Left lung (tissue), 4 donors: ENCODE measurements at regions not wholly inside any gene's neighbourhood (a gene's known extent, or its start where the extent isn't known, plus 50 kb on each side); places are given as distances from the start of the nearest gene placed in this dataset.

Experiments
- ATAC-seq: fragments of 200-7000 bp; cut with Tn5 transposase; one replicate; pipeline ENCODE4 v1.9.1; 2020; ENCODE audit warnings: moderate library complexity
- DNase-seq, 4 donors: peaks; one replicate each; pipeline ENCODE4 v3.0.0-alpha.2; 2013 to 2020
- H3K27ac ChIP-seq, 2 donors: fragments of 200-600 bp; sonication (generic) in 1 of 2; one replicate each; pipeline versions ENCODE4 v1.5.0 to v1.8.0; 2020 to 2021
- H3K27me3 ChIP-seq, 2 donors: fragments of 200-600 bp; sonication (generic) in 1 of 2; one replicate each; pipeline versions ENCODE4 v1.5.0 to v1.8.0; 2020 to 2021
- H3K36me3 ChIP-seq, 2 donors: fragments of 200-600 bp; sonication (generic) in 1 of 2; one replicate each; pipeline versions ENCODE4 v1.5.0 to v1.8.0; 2020 to 2021
- H3K4me1 ChIP-seq, 2 donors: fragments of 200-600 bp; one replicate each; pipeline ENCODE4 v1.8.0; 2021
- H3K4me3 ChIP-seq, 2 donors: fragments of 200-600 bp; sonication (generic) in 1 of 2; one replicate each; pipeline versions ENCODE4 v1.5.0 to v1.8.0; 2020 to 2021; ENCODE audit warnings: mild to moderate bottlenecking in 1 of 2
- H3K9me3 ChIP-seq, 2 donors: fragments of 200-600 bp; sonication (generic) in 1 of 2; one replicate each; pipeline versions ENCODE4 v1.5.0 to v1.8.0; 2020 to 2021
- intact Hi-C, 2 donors: fragments of 100-400 bp; cut with DNase I; formaldehyde crosslinking; loops; one replicate each; pipeline versions ENCODE4 v1.11.2 to v1.14.2; 2022
- TF ChIP-seq, protein P1 (sequence below), 2 donors: fragments of 200-600 bp; sonication (generic) in 1 of 2; IDR thresholded peaks; one replicate each; pipeline versions ENCODE4 v1.5.0 to v1.8.0; 2021; ENCODE audit warnings: antibody characterized with exemption in 2 of 2
- donor health status: DM: no; HTN: yes; CAD: no.
- donor health status: DM: no; HTN: no; CAD: no.

DNA sequence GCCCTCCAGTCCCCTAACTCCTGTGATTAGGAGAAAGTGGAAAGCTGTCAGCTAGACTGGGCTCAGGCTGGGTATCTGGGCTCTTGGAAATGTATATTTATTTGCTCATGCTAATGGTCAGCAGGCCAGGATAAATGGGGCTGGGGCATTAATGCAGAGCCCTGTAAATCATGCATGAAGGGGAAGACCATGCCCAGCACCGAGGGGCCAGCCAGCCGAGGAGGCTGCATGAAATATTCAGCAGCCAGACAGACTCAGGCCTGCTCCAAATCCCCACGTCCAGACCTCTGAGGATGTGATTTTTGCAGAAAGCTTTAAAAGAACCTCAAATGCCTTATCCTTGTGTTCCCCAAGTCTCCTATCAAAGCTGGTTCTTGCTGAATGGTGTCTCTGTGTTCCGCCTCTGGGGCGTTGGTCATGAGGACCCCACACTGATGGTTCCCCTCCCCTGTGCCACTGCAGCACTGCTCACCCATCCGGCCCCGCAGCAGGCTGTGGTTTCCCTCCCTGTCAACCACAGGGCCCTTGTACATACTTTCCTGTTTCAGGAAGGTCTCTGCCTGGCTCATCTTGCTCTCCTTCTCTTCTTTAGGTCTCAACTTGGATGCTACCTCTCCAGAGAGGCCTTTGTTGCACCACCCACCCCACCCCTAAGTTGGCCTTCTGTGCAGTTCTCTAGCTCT, 358.4 kb downstream of the CDH26 start:
- H3K9me3 ChIP-seq = no peaks in the 10 kb centered on the region
- no peaks in the 10 kb centered on the region for H3K4me1 ChIP-seq
- DNase-seq (no peak), ATAC-seq (no peak)
- H3K36me3 ChIP-seq = no peaks in the 10 kb centered on the region
- no peaks in the 10 kb centered on the region for H3K27me3 ChIP-seq
- H3K4me3 ChIP-seq = no peak overlapping the region
- TF ChIP-seq, protein P1, sequence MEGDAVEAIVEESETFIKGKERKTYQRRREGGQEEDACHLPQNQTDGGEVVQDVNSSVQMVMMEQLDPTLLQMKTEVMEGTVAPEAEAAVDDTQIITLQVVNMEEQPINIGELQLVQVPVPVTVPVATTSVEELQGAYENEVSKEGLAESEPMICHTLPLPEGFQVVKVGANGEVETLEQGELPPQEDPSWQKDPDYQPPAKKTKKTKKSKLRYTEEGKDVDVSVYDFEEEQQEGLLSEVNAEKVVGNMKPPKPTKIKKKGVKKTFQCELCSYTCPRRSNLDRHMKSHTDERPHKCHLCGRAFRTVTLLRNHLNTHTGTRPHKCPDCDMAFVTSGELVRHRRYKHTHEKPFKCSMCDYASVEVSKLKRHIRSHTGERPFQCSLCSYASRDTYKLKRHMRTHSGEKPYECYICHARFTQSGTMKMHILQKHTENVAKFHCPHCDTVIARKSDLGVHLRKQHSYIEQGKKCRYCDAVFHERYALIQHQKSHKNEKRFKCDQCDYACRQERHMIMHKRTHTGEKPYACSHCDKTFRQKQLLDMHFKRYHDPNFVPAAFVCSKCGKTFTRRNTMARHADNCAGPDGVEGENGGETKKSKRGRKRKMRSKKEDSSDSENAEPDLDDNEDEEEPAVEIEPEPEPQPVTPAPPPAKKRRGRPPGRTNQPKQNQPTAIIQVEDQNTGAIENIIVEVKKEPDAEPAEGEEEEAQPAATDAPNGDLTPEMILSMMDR (IDR thresholded peaks at IDR 0.05) = no peak
- no peak overlapping the region for H3K27ac ChIP-seq
- intact Hi-C loops = no loop called here

DNA sequence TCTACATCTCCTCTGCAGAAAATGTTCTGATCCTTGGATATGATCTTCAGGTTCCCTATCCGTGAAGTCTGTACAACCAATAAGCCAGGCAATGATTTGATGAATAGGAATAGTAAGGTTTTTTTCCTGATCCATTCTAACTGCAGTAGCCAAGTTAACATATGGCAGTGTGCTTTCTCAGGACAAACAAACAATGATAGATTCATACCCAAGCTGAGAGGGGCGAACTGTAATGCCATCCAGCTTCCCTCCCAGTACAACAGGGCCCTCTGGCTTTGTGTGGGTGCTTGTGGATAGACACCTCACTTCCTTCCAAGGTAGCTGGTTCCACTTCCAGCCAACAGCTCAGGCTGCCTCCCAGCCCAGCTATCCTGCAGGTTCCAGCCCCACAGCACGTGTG, 359.2 kb downstream of the CDH26 start:
- Histone ChIP-seq H3K27ac (no peak overlapping the region), H3K36me3 (no peaks in the 10 kb centered on the region), H3K4me1 (no peaks in the 10 kb centered on the region), H3K9me3 (no peaks in the 10 kb centered on the region), H3K27me3 (no peaks in the 10 kb centered on the region), H3K4me3 (no peak overlapping the region)
- DNase-seq (no peak), ATAC-seq (no peak)
- TF ChIP-seq, protein P1 (IDR thresholded peaks at IDR 0.05) = no peak
- intact Hi-C loops = no loop called here

DNA sequence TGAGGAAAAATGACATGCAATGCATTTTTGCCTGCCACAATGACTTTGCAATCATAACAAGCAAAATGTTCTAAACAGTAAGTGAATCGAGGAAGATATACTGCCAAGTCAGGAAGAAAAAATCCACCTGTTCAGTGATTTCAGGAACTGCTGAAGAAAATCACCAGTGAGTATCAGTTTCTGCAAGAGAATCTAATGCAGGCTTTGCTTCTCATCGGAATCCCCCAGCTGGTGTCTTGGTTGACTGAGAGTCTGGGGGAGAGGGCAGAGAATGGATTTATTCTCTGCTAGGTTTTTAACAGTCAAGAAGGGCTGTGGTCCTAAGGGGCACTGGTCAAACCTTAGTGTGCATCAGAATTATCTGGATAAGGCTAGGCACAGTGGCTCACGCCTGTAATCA, 363.4 kb downstream of the CDH26 start:
- no peaks in the 10 kb centered on the region for H3K36me3 ChIP-seq
- H3K4me3 ChIP-seq = no peak overlapping the region
- intact Hi-C loops = no loop called here
- no peak overlapping the region for H3K27ac ChIP-seq
- no peaks in the 10 kb centered on the region for H3K4me1 ChIP-seq
- TF ChIP-seq, protein P1 (IDR thresholded peaks at IDR 0.05) = no peak
- H3K27me3 ChIP-seq = no peaks in the 10 kb centered on the region
- DNase-seq (no peak), ATAC-seq (no peak)
- H3K9me3 ChIP-seq = no peaks in the 10 kb centered on the region

DNA sequence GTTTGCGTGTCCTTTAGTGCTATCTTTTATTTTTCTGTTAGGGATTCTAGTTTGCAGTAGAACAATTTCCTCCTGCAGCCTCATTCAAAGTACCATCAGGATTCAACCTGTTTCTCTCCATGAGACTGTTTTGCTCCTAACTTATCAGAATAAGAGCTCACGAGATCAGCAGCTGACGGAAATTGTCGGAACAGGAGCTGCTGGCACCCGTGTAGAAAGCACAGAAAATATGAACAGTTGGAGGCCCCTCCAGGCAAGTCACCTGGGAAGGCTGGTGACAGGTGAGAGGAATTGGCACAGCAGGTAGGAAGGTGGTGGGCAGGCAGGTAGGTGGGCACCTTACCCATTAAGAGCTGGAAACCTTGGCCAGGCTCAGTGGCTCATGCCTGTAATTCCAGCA, 368.6 kb downstream of the CDH26 start:
- Histone ChIP-seq H3K27ac (no peak overlapping the region), H3K36me3 (no peaks in the 10 kb centered on the region), H3K4me1 (no peaks in the 10 kb centered on the region), H3K27me3 (no peaks in the 10 kb centered on the region), H3K9me3 (no peaks in the 10 kb centered on the region), H3K4me3 (no peak overlapping the region)
- intact Hi-C loops = no loop called here
- TF ChIP-seq, protein P1 (IDR thresholded peaks at IDR 0.05) = no peak
- no peak for DNase-seq
- ATAC-seq = no peak

DNA sequence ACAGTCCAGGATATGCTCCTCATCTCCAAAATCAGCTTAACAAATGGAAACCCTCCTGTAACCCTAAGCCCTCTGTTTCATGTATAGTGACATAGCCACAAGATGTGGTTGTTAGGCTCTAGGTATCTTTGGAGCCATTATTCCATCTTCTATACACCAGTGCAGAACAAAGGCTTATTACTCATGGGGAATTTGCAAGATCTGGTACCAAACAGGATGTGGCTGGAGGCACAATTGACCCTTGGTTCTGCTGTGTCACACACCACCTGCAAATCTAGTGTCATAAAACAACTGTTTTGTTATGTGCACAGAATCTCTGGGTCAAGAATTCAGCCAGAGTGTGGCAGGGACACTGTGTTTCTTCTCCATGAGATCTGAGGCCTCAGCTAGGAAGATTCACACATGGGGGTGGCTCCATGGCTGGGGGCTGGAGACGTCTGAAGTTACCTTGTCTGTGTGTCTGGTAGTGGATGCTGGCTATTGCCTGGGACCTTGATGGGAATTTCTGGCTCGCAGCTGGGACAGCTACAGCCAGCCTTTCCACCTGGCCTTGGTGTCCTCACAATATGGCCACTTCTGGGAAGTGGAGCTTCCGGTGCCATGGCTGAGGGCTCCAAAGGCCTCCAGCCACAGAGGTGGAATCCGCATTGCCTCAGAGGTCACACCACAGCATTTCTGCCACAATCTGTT, 369.9 kb downstream of the CDH26 start:
- Histone ChIP-seq H3K4me3 (no peak overlapping the region), H3K36me3 (no peaks in the 10 kb centered on the region), H3K27ac (no peak overlapping the region), H3K27me3 (no peaks in the 10 kb centered on the region), H3K4me1 (no peaks in the 10 kb centered on the region), H3K9me3 (no peaks in the 10 kb centered on the region)
- ATAC-seq (no peak), DNase-seq (no peak)
- TF ChIP-seq, protein P1 (IDR thresholded peaks at IDR 0.05) = no peak
- intact Hi-C loops = no loop called here
